Activated CD4-positive, CD25-positive, alpha-beta regulatory T cell treated with anti-CD3 and anti-CD28 coated beads, Interleukin-2, amount 50 U/mL, for 24 hours (primary cell): ENCODE measurements at regions not wholly inside any gene's neighbourhood (a gene's known extent, or its start where the extent isn't known, plus 50 kb on each side); places are given as distances from the start of the nearest gene placed in this dataset.
"Not testable (repeated sequence)": the region's sequence is repeated elsewhere in the genome, so short reads cannot be mapped to it uniquely, and the experiment has no call there.

Experiments used
- ATAC-seq, 2 donors: fragments of 150-1000 bp; cut with Tn5 transposase; one replicate each; pipeline ENCODE4 v1.10.0; 2021; ENCODE audit warnings: mild to moderate bottlenecking in 1 of 2, moderate library complexity in 1 of 2

GRCh38 chr6:147651-148050, 144.6 kb upstream of the DUSP22 start:
- ATAC-seq, result not testable (repeated sequence)

- ATAC-seq, result peak; percentile 79 to 88
Measured at GRCh38 chr6:148051-148984, 144.0 kb upstream of the DUSP22 start.

- not testable (repeated sequence) for ATAC-seq
Measured at GRCh38 chr6:150147-150546, 142.1 kb upstream of the DUSP22 start.

- ATAC-seq, result not testable (repeated sequence)
Measured at GRCh38 chr6:152436-152835, 139.9 kb upstream of the DUSP22 start.

GRCh38 chr6:153026-153425, 139.3 kb upstream of the DUSP22 start:
- not testable (repeated sequence) for ATAC-seq

- ATAC-seq, result not testable (repeated sequence)
Measured at GRCh38 chr6:153867-154266, 138.4 kb upstream of the DUSP22 start.

- not testable (repeated sequence) for ATAC-seq
Measured at GRCh38 chr6:154321-155092, 137.8 kb upstream of the DUSP22 start.

DNA sequence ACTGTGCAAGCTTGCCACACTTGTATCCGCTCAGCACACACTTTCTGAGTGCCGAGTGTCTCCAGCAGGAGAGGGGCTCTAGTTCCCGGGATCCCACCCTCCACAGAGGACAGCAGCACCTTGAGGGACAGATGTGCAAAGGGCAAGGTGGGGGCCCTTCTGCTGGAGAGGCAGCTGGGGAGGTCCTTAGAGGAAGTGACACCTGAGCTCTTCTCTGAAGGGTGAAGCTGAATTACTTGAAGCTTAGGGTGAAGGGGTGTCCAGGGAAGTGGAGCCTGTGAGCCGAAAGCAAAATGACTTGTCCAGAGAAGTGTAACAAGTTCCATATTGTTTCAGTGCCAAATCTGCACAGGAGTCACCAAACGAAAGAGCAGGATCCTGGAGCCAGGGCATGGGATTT, 136.3 kb upstream of the DUSP22 start:
- ATAC-seq, result no peak

GRCh38 chr6:156441-157140, 135.7 kb upstream of the DUSP22 start:
- peak in 1 of 2 donors; percentile 38 for ATAC-seq

DNA sequence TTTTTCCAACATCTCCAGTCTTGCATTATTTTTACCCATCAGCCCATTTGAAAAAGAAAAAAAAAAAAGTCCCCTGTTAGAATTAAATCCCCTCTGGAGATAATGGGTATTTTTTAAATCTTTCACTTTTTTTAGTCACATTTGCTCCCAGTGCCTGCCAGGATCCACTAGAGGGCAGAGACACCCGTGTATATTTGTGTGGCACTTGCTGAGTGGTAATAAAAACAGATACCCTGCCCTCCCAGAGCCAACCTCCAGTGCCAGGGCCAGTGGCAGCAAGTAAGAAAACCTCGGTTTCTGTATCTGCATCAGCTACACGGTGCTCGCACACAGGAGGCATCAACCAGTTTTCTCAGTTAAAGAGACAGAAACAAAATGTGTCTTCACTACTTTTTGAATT, 135.1 kb upstream of the DUSP22 start:
- not testable (repeated sequence) for ATAC-seq

DNA sequence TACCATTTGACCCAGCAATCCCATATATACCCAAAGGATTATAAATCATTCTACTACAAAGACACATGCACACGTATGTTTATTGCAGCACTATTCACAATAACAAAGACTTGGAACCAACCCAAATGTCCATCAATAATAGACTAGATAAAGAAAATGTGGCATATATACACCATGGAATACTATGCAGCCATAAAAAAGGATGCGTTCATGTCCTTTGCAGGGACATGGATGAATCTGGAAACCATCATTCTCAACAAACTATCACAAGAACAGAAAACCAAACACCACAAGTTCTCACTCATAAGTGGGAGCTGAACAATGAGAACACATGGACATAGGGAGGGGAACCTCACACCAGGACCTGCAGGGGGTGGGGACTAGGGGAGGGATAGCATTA, 130.6 kb upstream of the DUSP22 start:
- ATAC-seq, result not testable (repeated sequence)

DNA sequence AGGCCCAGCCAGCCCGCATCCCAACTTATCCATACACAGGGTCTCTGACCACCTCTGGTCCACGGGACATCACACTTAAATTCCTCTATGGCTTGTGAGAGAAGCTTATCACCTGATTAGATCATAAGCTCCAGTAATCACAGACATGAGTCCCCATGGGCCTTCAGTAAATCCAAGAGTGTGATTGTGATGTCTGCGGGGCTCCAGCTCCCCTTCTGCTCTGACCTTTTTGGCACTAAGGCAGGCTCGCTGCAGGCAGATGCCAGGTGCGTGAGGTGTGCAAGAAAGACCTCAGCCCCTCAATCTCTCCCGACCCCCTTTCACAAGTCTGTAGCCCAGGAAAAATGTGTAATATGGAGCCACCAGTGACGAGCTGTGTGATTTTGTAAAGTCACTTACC, 127.6 kb upstream of the DUSP22 start:
- no peak for ATAC-seq

GRCh38 chr6:165263-165662, 127.0 kb upstream of the DUSP22 start:
- ATAC-seq, result no peak

DNA sequence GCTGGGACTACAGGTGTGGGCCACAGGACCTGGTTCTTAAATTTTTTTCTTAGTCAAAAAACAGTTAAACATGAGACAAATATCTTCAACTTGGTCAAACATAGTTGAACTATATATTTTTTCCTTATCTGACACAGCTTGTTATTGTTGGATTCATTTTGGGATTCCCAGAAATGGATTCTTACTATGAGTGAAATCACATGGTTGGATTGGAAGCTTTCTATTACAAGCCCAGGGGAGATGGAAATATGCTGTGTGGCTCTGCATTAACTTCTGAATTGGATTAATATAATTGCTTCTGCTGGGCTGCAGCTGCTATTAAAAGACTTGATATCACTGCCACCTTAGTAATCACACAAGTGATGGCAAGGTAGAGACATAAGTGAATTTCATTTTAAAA, 126.4 kb upstream of the DUSP22 start:
- ATAC-seq, result no peak

GRCh38 chr6:168865-169455, 123.3 kb upstream of the DUSP22 start:
- ATAC-seq, result no peak

- ATAC-seq, result no peak
Measured at GRCh38 chr6:174036-174435, 118.3 kb upstream of the DUSP22 start.

DNA sequence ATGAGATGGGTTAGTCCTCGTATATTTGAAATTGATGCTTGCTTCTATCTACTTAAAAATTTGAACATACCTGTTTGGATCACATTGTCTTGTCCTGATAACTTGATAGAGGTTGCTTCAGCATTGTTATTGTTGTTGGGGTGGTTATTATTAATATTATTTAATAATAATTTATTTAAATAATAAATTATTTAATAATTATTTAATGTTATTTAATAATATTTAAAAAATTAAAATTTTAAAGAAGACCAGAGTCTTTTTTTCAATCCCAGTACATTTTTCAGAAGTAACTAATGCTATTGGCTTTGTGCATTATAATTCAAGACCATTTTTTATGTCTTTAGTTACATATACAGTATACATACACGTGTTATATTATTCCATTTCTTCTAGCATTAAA, 116.6 kb upstream of the DUSP22 start:
- ATAC-seq, result no peak

- no peak for ATAC-seq
Measured at GRCh38 chr6:176766-177165, 115.5 kb upstream of the DUSP22 start.

GRCh38 chr6:178119-178518, 114.2 kb upstream of the DUSP22 start:
- ATAC-seq, result no peak

DNA sequence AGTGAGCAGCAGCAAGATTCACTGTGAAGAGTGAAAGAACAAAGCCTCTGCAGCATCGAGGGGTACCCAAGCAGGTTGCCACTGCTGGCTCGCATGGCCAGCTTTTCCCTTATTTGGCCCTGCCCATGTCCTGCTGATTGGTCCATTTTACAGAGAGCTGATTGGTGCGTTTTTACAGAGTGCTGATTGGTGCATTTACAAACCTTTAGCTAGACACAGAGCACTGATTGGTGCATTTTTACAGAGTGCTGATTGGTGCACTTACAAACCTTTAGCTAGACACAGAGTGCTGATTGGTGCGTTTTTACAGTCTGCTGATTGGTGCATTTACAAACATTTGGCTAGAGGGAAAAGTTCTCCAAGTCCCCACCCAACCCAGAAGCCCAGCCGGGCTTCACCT, 113.4 kb upstream of the DUSP22 start:
- ATAC-seq, result not testable (repeated sequence)

DNA sequence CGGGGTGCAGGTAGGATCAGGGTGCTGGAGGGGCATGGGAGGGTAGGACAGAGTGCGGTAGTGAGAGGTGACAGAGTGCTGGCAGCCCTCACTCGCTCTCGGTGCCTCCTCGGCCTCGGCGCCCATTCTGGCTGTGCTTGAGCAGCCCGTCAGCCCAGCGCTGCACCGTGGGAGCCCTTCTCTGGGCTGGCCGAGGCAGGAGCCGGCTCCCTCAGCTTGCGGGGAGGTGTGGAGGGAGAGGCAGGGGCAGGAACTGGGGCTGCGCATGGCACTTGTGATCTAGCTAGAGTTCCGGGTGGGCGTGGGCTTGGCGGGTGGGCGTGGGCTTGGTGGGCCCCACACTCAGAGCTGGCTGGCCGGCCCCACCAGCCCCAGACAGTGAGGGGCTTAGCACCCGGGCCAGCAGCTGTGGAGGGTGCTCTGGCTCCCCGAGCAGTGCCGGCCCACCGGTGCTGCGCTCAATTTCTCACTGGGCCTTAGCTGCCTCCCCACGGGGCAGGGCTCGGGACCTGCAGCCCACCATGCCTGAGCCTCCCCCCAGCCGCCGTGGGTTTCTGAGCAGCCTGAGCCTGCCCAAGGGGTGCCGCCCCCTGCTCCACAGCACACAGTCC, 112.8 kb upstream of the DUSP22 start:
- ATAC-seq, result no peak

GRCh38 chr6:180091-180694, 112.1 kb upstream of the DUSP22 start:
- not testable (repeated sequence) for ATAC-seq
